Trophoblast cell (in vitro differentiated cells and primary cell): ENCODE measurements at regions not wholly inside any gene's neighbourhood (a gene's known extent, or its start where the extent isn't known, plus 50 kb on each side); places are given as distances from the start of the nearest gene placed in this dataset.

Experiments used
- DNase-seq, 2 donors: peaks; one replicate each; pipeline ENCODE4 v3.0.0-alpha.2; 2016
- H2AFZ ChIP-seq: 2 replicates; pipeline ENCODE4 v1.6.1; 2013; ENCODE audit warnings: low read length, moderate library complexity, mild to moderate bottlenecking; ENCODE audit not compliant: insufficient read depth, poor library complexity
- H2AK5ac ChIP-seq: 2 replicates; pipeline ENCODE4 v1.6.1; 2013; ENCODE audit warnings: mild to moderate bottlenecking, low read length
- H2BK120ac ChIP-seq: 2 replicates; pipeline ENCODE4 v1.6.1; 2013; ENCODE audit warnings: low read length, mild to moderate bottlenecking, moderate library complexity; ENCODE audit not compliant: insufficient read depth, poor library complexity
- H2BK12ac ChIP-seq: 2 replicates; pipeline ENCODE4 v1.6.1; 2013; ENCODE audit warnings: mild to moderate bottlenecking, low read length, moderate library complexity
- H2BK5ac ChIP-seq: 2 replicates; pipeline ENCODE4 v1.6.1; 2013; ENCODE audit warnings: low read length, low read depth, moderate library complexity, mild to moderate bottlenecking; ENCODE audit not compliant: poor library complexity
- H3K14ac ChIP-seq: 2 replicates; pipeline ENCODE4 v1.6.1; 2013; ENCODE audit warnings: mild to moderate bottlenecking, low read length
- H3K18ac ChIP-seq: 2 replicates; pipeline ENCODE4 v1.6.1; 2013; ENCODE audit warnings: mild to moderate bottlenecking, low read length
- H3K23ac ChIP-seq: 2 replicates; pipeline ENCODE4 v1.6.1; 2013; ENCODE audit warnings: low read length
- H3K27ac ChIP-seq: 2 replicates; pipeline ENCODE4 v1.5.1; 2013; ENCODE audit warnings: low read depth, mild to moderate bottlenecking, inconsistent platforms, low read length, moderate library complexity
- H3K27me3 ChIP-seq: 2 replicates; pipeline ENCODE4 v1.6.1; 2013; ENCODE audit warnings: inconsistent platforms, mild to moderate bottlenecking, low read length, moderate library complexity; ENCODE audit not compliant: insufficient read depth
- H3K36me3 ChIP-seq, 2 experiments: 1 replicate in 1 of 2; 2 replicates in 1 of 2; pipeline ENCODE4 v1.6.1; 2013; ENCODE audit warnings: low read length in 2 of 2, mild to moderate bottlenecking in 2 of 2, moderate library complexity in 1 of 2; ENCODE audit not compliant: insufficient read depth in 2 of 2, control insufficient read depth in 1 of 2
- H3K4ac ChIP-seq: 2 replicates; pipeline ENCODE4 v1.6.1; 2013; ENCODE audit warnings: low read depth, mild to moderate bottlenecking, low read length, moderate library complexity
- H3K4me1 ChIP-seq, 2 experiments: 1 replicate in 1 of 2; 2 replicates in 1 of 2; pipeline ENCODE4 v1.6.1; 2013; ENCODE audit warnings: low read length in 2 of 2, mild to moderate bottlenecking in 2 of 2, moderate library complexity in 1 of 2; ENCODE audit not compliant: insufficient read depth in 2 of 2, control insufficient read depth in 1 of 2
- H3K4me2 ChIP-seq: 2 replicates; pipeline ENCODE4 v1.6.1; 2013; ENCODE audit warnings: inconsistent platforms, mild to moderate bottlenecking, low read length, moderate library complexity
- H3K4me3 ChIP-seq: 2 replicates; pipeline ENCODE4 v1.5.1; 2013; ENCODE audit warnings: mild to moderate bottlenecking, low read depth, low read length, inconsistent platforms
- H3K79me1 ChIP-seq: one replicate; pipeline ENCODE4 v1.6.1; 2013; ENCODE audit warnings: low read length
- H3K79me2 ChIP-seq: 2 replicates; pipeline ENCODE4 v1.6.1; 2013; ENCODE audit warnings: low read length, mild to moderate bottlenecking; ENCODE audit not compliant: control insufficient read depth, insufficient read depth, poor library complexity
- H3K9ac ChIP-seq: 2 replicates; pipeline ENCODE4 v1.6.1; 2013; ENCODE audit warnings: mild to moderate bottlenecking, low read length
- H3K9me3 ChIP-seq: 2 replicates; pipeline ENCODE4 v1.6.1; 2013; ENCODE audit warnings: low read depth, mild to moderate bottlenecking, control low read depth, inconsistent platforms, low read length; ENCODE audit not compliant: insufficient read depth
- H4K12ac ChIP-seq: 2 replicates; pipeline ENCODE4 v1.6.1; 2013; ENCODE audit warnings: low read depth, mild to moderate bottlenecking, low read length, moderate library complexity
- H4K8ac ChIP-seq: 2 replicates; pipeline ENCODE4 v1.6.1; 2013; ENCODE audit warnings: low read depth, mild to moderate bottlenecking, low read length, moderate library complexity
- H4K91ac ChIP-seq: one replicate; pipeline ENCODE4 v1.6.1; 2013; ENCODE audit warnings: low read depth, mild to moderate bottlenecking, low read length, moderate library complexity
- WGBS: extraction: QIAGEN DNeasy Blood & Tissue Kit; methylation state at CpG from one replicate; pipeline ENCODE4 v1.1.7; 2013; ENCODE audit warnings: missing lambda C conversion rate; ENCODE audit not compliant: insufficient read length, insufficient coverage; ENCODE audit errors: extremely low coverage; 5-methylcytosine and 5-hydroxymethylcytosine counted together

- no CpG with 5 or more reads among the region's 3 CpGs for WGBS
- H3K14ac ChIP-seq: no peak overlapping the region
- no peak overlapping the region for H4K8ac ChIP-seq
- H3K27me3 ChIP-seq: no peaks in the 10 kb centered on the region
- H3K4me1 ChIP-seq: no peaks in the 10 kb centered on the region
- H3K27ac ChIP-seq: no peak overlapping the region
- H4K12ac ChIP-seq: no peak overlapping the region
- no peak overlapping the region for H3K4me3 ChIP-seq
- no peak overlapping the region for H2BK5ac ChIP-seq
- no peak overlapping the region for H2AFZ ChIP-seq
- H3K79me1 ChIP-seq: no peaks in the 10 kb centered on the region
- H3K4ac ChIP-seq: no peak overlapping the region
- no peaks in the 10 kb centered on the region for H3K9me3 ChIP-seq
- no peaks in the 10 kb centered on the region for H3K36me3 ChIP-seq
- H3K9ac ChIP-seq: no peak overlapping the region
- H3K79me2 ChIP-seq: no peaks in the 10 kb centered on the region
- H3K4me2 ChIP-seq: no peak overlapping the region
- no peak for DNase-seq
- H2AK5ac ChIP-seq: no peak overlapping the region
- H4K91ac ChIP-seq: no peak overlapping the region
- no peak overlapping the region for H2BK120ac ChIP-seq
- no peak overlapping the region for H2BK12ac ChIP-seq
- H3K18ac ChIP-seq: no peak overlapping the region
- H3K23ac ChIP-seq: no peak overlapping the region
These were observed 339.8 kb downstream of the ZEB2 start for GRCh38 chr2:144180131-144180530.

GRCh38 chr2:144170179-144170578, 349.7 kb downstream of the ZEB2 start:
- H2BK12ac ChIP-seq: no peak overlapping the region
- H3K9me3 ChIP-seq: no peaks in the 10 kb centered on the region
- no peak overlapping the region for H3K4me3 ChIP-seq
- no peak overlapping the region for H3K9ac ChIP-seq
- H3K4me1 ChIP-seq: no peaks in the 10 kb centered on the region
- H3K18ac ChIP-seq: no peak overlapping the region
- H3K4me2 ChIP-seq: no peak overlapping the region
- no peaks in the 10 kb centered on the region for H3K27me3 ChIP-seq
- H3K36me3 ChIP-seq: peaks cover 0 to 3% of the 10 kb centered on the region in 2 experiments
- no peak overlapping the region for H2AK5ac ChIP-seq
- no peak overlapping the region for H2BK5ac ChIP-seq
- no peak overlapping the region for H4K91ac ChIP-seq
- no peak overlapping the region for H2AFZ ChIP-seq
- no peak overlapping the region for H3K14ac ChIP-seq
- H3K79me2 ChIP-seq: no peaks in the 10 kb centered on the region
- H4K12ac ChIP-seq: no peak overlapping the region
- H3K79me1 ChIP-seq: no peaks in the 10 kb centered on the region
- DNase-seq: no peak
- no CpG with 5 or more reads among the region's 1 CpG for WGBS
- no peak overlapping the region for H3K27ac ChIP-seq
- no peak overlapping the region for H4K8ac ChIP-seq
- H2BK120ac ChIP-seq: no peak overlapping the region
- H3K23ac ChIP-seq: no peak overlapping the region
- no peak overlapping the region for H3K4ac ChIP-seq

GRCh38 chr2:144166743-144167142, 353.2 kb downstream of the ZEB2 start:
- H3K23ac ChIP-seq: no peak overlapping the region
- H3K4ac ChIP-seq: no peak overlapping the region
- no peaks in the 10 kb centered on the region for H3K27me3 ChIP-seq
- H3K9ac ChIP-seq: no peak overlapping the region
- H2AK5ac ChIP-seq: no peak overlapping the region
- H2BK120ac ChIP-seq: no peak overlapping the region
- H3K79me1 ChIP-seq: no peaks in the 10 kb centered on the region
- H2BK5ac ChIP-seq: no peak overlapping the region
- H4K8ac ChIP-seq: no peak overlapping the region
- H3K4me2 ChIP-seq: no peak overlapping the region
- no peaks in the 10 kb centered on the region for H3K79me2 ChIP-seq
- H4K91ac ChIP-seq: no peak overlapping the region
- H3K36me3 ChIP-seq: no peaks in the 10 kb centered on the region
- H4K12ac ChIP-seq: no peak overlapping the region
- no peaks in the 10 kb centered on the region for H3K4me1 ChIP-seq
- H3K9me3 ChIP-seq: no peaks in the 10 kb centered on the region
- H2BK12ac ChIP-seq: no peak overlapping the region
- no peak overlapping the region for H3K18ac ChIP-seq
- no peak overlapping the region for H3K27ac ChIP-seq
- H3K4me3 ChIP-seq: no peak overlapping the region
- DNase-seq: no peak
- H2AFZ ChIP-seq: no peak overlapping the region
- H3K14ac ChIP-seq: no peak overlapping the region

- H3K36me3 ChIP-seq: no peaks in the 10 kb centered on the region
- no peaks in the 10 kb centered on the region for H3K9me3 ChIP-seq
- no peak overlapping the region for H4K91ac ChIP-seq
- no peaks in the 10 kb centered on the region for H3K4me1 ChIP-seq
- no peaks in the 10 kb centered on the region for H3K79me1 ChIP-seq
- no peak overlapping the region for H2AK5ac ChIP-seq
- no peak overlapping the region for H3K23ac ChIP-seq
- 100% methylated on average over 1 of the region's 1 CpG for WGBS
- H2BK12ac ChIP-seq: no peak overlapping the region
- no peaks in the 10 kb centered on the region for H3K27me3 ChIP-seq
- peak; percentile 64 to 73 for DNase-seq
- H3K4me2 ChIP-seq: no peak overlapping the region
- H3K4me3 ChIP-seq: no peak overlapping the region
- H3K9ac ChIP-seq: no peak overlapping the region
- no peaks in the 10 kb centered on the region for H3K79me2 ChIP-seq
- no peak overlapping the region for H3K27ac ChIP-seq
- H4K8ac ChIP-seq: no peak overlapping the region
- no peak overlapping the region for H3K14ac ChIP-seq
- no peak overlapping the region for H3K18ac ChIP-seq
- H4K12ac ChIP-seq: no peak overlapping the region
- no peak overlapping the region for H2BK120ac ChIP-seq
- H3K4ac ChIP-seq: no peak overlapping the region
- H2BK5ac ChIP-seq: no peak overlapping the region
- no peak overlapping the region for H2AFZ ChIP-seq
These were observed 354.2 kb downstream of the ZEB2 start for GRCh38 chr2:144165599-144166250.
